ENCODE measurements at regions not wholly inside any gene's neighbourhood (a gene's known extent, or its start where the extent isn't known, plus 50 kb on each side); places are given as distances from the start of the nearest gene placed in this dataset.

- no peak overlapping the region for H2AFZ ChIP-seq (replicated peaks; ENCODE audit: low read length, poor library complexity)
- no peak overlapping the region for H4K91ac ChIP-seq (ENCODE audit: insufficient read depth, low read depth, low read length)
- no peaks in the 10 kb centered on the region for H3K36me3 ChIP-seq (ENCODE audit: control insufficient read depth, insufficient read depth, low read length)
- no peak overlapping the region for H3K4me3 ChIP-seq (ENCODE audit: insufficient read depth, low read depth, low read length)
- no peaks in the 10 kb centered on the region for H3K9me1 ChIP-seq (ENCODE audit: insufficient read depth, low read length)
- no peak for DNase-seq
- no peak overlapping the region for H3K27ac ChIP-seq (ENCODE audit: insufficient read depth, low read length)
- TF ChIP-seq CTCF (conservative IDR thresholded peaks at IDR 0.05; ENCODE audit: low read depth, low read length): no peak
- no peak for TF ChIP-seq MAFK (IDR thresholded peaks at IDR 0.05; ENCODE audit: low read depth, low read length)
- TF ChIP-seq BHLHE40 (IDR thresholded peaks at IDR 0.05; ENCODE audit: low read depth, low read length): no peak
- TF ChIP-seq FOS (IDR thresholded peaks at IDR 0.05; ENCODE audit: low read depth, low read length): no peak
- in situ Hi-C loops (cut with MboI; ENCODE audit: low sequenced_read_pairs) (no loop called here), intact Hi-C loops (cut with micrococcal nuclease) (no loop called here), dilution Hi-C loops (cut with HindIII; ENCODE audit: low sequenced_read_pairs, unreplicated experiment) (no loop called here)
- ChIA-PET CTCF (no interaction called here), POLR2A (ENCODE audit: unreplicated experiment) (no interaction called here)
- no peak overlapping the region for H3K18ac ChIP-seq (ENCODE audit: low read depth, low read length)
- no peak overlapping the region for H3K4ac ChIP-seq (ENCODE audit: low read depth, low read length)
- H2BK20ac ChIP-seq (ENCODE audit: low read depth, low read length): no peak overlapping the region
- no peak overlapping the region for H3K9ac ChIP-seq (ENCODE audit: low read depth, low read length)
- H4K20me1 ChIP-seq (ENCODE audit: insufficient read depth, low read length): no peaks in the 10 kb centered on the region
- no peak overlapping the region for H4K8ac ChIP-seq (ENCODE audit: low read depth in 2 of 2, low read length in 2 of 2)
- no peak overlapping the region for H2AK9ac ChIP-seq (replicated peaks; ENCODE audit: low read depth, low read length, poor library complexity)
- ATAC-seq (ENCODE audit: low read depth): no peak
- no peak overlapping the region for H3K14ac ChIP-seq (replicated peaks; ENCODE audit: low read depth, low read length)
- H2BK5ac ChIP-seq (ENCODE audit: low read depth, low read length, poor library complexity, severe bottlenecking): no peak overlapping the region
- H2AK5ac ChIP-seq (ENCODE audit: low read depth, low read length): no peak overlapping the region
- H2BK120ac ChIP-seq (ENCODE audit: low read depth, low read length): no peak overlapping the region
- no peak overlapping the region for H4K5ac ChIP-seq (ENCODE audit: low read depth, low read length)
- no peak overlapping the region for H3K4me2 ChIP-seq (ENCODE audit: low read depth, low read length)
- no peak overlapping the region for H2BK15ac ChIP-seq (ENCODE audit: low read depth, low read length)
- H3K23ac ChIP-seq (ENCODE audit: low read depth, low read length): no peak overlapping the region
- no peaks in the 10 kb centered on the region for H3K4me1 ChIP-seq (ENCODE audit: control insufficient read depth, insufficient read depth, low read length)
- no CpG with 5 or more reads among the region's 3 CpGs for WGBS, 2 experiments (ENCODE audit: extremely low coverage in 2 of 2, insufficient read length in 1 of 2)
- H3K27me3 ChIP-seq (ENCODE audit: control insufficient read depth, insufficient read depth, low read length): no peaks in the 10 kb centered on the region
- BruUV-seq (replicated peaks): no TSS peak
- no peak overlapping the region for H3K56ac ChIP-seq (ENCODE audit: extremely low read depth, insufficient read depth, low read length)
- H3K79me1 ChIP-seq (ENCODE audit: low read depth in 1 of 2, low read length in 2 of 2): no peaks in the 10 kb centered on the region
- peaks cover 9% of the 10 kb centered on the region for H3K9me3 ChIP-seq (ENCODE audit: control insufficient read depth, insufficient read depth, low read length)
Measured at GRCh38 chr5:110077147-110077546, 387.4 kb downstream of the MAN2A1 start.

All from IMR-90 (cell line).